ENCODE measurements at regions not wholly inside any gene's neighbourhood (a gene's known extent, or its start where the extent isn't known, plus 50 kb on each side); places are given as distances from the start of the nearest gene placed in this dataset.

DNA sequence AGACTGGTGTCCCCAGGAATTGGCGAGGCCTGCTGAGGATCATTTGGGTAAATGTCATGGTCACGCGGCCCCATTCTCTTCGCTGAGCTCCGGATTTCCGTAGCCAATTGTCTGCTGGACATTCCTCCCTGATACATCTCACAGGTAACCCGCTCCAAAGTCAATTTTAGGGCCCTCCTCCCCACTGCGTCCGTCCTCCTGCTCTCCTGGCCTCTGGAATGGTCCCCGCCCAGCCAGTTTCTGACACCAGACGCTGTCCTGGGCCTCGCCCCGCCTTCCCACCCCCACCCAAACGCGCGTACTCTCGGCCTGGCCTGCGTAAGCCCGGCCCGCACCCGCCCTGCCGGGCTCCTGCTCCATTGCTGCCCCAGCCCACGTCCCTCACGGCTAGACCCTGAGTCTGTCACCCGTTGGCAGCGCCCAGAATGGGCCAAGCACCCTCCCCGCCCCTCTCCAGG is 202.0 kb downstream of the AUH start:
- peak overlapping the region; percentile 21 to 52 for H3K9ac ChIP-seq (ENCODE audit: low read depth in 2 of 2, low read length in 2 of 2)
- no peak overlapping the region for H3K4me3 ChIP-seq
- H3K27me3 ChIP-seq = no peaks in the 10 kb centered on the region
- H3K4me1 ChIP-seq = peaks cover 6% of the 10 kb centered on the region
- no peak overlapping the region for H3K27ac ChIP-seq
- DNase-seq = peak; percentile 79
- H3K36me3 ChIP-seq = no peaks in the 10 kb centered on the region
- TF ChIP-seq, protein P1, sequence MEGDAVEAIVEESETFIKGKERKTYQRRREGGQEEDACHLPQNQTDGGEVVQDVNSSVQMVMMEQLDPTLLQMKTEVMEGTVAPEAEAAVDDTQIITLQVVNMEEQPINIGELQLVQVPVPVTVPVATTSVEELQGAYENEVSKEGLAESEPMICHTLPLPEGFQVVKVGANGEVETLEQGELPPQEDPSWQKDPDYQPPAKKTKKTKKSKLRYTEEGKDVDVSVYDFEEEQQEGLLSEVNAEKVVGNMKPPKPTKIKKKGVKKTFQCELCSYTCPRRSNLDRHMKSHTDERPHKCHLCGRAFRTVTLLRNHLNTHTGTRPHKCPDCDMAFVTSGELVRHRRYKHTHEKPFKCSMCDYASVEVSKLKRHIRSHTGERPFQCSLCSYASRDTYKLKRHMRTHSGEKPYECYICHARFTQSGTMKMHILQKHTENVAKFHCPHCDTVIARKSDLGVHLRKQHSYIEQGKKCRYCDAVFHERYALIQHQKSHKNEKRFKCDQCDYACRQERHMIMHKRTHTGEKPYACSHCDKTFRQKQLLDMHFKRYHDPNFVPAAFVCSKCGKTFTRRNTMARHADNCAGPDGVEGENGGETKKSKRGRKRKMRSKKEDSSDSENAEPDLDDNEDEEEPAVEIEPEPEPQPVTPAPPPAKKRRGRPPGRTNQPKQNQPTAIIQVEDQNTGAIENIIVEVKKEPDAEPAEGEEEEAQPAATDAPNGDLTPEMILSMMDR (IDR thresholded peaks at IDR 0.05) = no peak
- intact Hi-C loops (cut with DNase I) = no loop called here
- H3K9me3 ChIP-seq = no peaks in the 10 kb centered on the region

DNA sequence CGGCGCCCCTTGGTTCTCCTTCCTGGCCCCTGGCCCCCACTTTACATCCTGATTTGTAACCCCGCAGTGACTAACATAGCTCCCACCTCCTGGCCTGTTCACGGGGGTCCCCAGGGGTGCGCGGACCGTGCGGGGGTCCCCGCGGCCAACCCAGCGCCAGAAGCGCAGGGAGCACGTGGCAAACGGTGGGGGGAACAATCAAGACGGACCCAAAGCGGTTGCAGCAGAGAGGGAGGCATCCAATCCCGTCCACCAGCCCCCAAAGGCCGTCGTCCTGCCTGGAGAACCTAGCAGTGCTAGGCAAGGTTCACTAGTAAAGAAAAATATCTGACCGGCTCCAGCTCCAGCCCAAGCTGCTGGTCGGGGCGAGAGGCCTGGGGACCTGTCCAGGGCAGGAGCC is 201.5 kb downstream of the AUH start:
- Histone ChIP-seq H3K9ac (ENCODE audit: low read depth in 2 of 2, low read length in 2 of 2) (peak overlapping the region; percentile 31 to 52), H3K36me3 (no peaks in the 10 kb centered on the region), H3K27me3 (no peaks in the 10 kb centered on the region), H3K4me1 (peaks cover 11% of the 10 kb centered on the region), H3K9me3 (no peaks in the 10 kb centered on the region), H3K27ac (no peak overlapping the region), H3K4me3 (no peak overlapping the region)
- intact Hi-C loops (cut with DNase I) = no loop called here
- TF ChIP-seq, protein P1 (IDR thresholded peaks at IDR 0.05) = no peak
- no peak for DNase-seq

DNA sequence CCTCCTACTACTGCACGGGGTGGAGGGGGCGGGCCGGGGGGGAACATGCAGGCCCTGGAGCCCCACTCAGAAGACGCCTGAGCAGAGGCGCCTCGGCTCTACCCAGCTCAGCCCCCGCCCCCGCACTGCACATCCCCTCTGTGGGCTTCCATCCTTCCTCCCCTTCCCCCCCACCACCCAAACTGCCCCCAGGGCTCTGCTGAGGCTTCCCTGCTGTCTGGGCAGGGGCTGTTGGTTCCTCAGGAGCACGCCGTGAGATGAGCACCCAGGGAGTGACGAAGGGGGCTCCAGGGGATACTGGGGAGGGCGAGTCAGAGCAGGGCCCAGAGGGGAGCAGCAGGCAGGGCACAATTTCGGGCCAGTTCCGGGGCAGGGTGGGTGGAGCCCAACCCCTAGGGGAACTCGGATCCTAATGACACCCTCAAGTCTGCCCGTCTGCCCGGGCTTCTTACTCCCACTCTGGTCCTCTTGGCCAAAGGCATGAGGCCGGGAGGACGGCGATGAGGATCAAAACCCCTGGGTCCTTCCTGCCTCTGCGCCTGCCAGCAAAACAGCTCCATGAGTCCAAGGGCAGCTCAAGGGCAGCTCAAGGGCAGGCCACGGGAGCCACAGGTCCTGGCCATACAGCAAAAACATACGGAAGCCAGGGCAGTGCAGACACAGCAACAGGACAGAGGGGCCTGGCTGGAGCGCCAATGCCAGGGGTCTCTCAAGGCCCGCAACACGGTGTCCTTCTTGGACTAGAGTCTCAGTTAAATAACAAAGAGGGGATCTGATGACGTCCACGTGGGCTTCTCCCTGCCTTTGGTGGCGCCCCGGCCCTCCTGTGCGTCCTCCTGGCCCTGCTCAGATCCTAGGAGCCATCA is 200.9 kb downstream of the AUH start:
- DNase-seq = no peak

DNA sequence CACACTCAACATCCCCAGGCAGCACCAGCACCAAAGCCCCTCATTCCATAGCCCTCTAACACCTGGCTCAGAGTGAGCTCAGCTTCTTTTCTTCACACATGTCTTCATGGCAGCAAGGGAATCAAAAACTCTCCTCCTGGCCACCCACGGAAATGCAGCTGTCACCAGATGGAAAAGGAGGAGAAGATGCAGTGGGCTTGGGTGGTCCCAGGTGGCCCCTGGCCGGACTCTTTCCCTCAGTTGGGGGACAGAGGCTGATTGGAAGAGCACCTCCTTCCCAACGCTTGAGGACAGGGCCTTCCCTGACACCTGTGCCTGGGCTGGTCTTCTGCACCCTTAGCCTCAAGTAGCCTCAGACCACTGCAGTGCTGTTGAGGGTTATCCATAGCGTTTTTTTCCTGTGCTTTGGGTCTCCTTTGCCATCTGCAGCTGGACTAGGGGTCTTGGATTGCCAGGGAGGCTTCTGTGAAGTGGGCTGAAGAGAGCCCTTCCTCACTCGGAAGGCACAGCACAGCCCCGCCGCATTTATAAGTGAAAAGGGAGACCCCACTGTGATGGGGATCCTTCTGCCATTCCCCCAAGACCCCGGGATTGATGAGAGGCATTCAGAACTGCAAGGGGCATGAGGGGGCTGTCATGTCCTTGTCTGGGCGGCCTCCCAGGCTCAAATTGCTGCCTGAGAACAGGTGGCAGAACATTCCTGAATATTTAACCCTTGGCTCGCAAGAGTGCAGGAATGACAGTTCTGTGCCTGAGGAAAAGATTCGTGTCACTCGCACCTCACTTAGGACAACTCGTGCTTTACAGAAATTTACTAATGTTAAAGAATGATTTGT is 200.0 kb downstream of the AUH start:
- DNase-seq = no peak
- TF ChIP-seq, protein P1 (IDR thresholded peaks at IDR 0.05) = no peak
- Histone ChIP-seq H3K27me3 (no peaks in the 10 kb centered on the region), H3K9me3 (no peaks in the 10 kb centered on the region), H3K4me1 (peaks cover 15% of the 10 kb centered on the region), H3K36me3 (no peaks in the 10 kb centered on the region), H3K9ac (ENCODE audit: low read depth in 2 of 2, low read length in 2 of 2) (peak overlapping the region in 1 of 2 donors; percentile 3), H3K27ac (no peak overlapping the region), H3K4me3 (no peak overlapping the region)
- intact Hi-C loops (cut with DNase I) = no loop called here

More for the DNA sequence above, 200.9 kb downstream of the AUH start:
- Histone ChIP-seq H3K36me3 (no peaks in the 10 kb centered on the region), H3K9me3 (no peaks in the 10 kb centered on the region), H3K4me3 (no peak overlapping the region), H3K27me3 (no peaks in the 10 kb centered on the region), H3K27ac (no peak overlapping the region), H3K9ac (ENCODE audit: low read depth in 2 of 2, low read length in 2 of 2) (no peak overlapping the region), H3K4me1 (peaks cover 12% of the 10 kb centered on the region)
- TF ChIP-seq, protein P1 (IDR thresholded peaks at IDR 0.05) = no peak
- intact Hi-C loops (cut with DNase I) = no loop called here

DNA sequence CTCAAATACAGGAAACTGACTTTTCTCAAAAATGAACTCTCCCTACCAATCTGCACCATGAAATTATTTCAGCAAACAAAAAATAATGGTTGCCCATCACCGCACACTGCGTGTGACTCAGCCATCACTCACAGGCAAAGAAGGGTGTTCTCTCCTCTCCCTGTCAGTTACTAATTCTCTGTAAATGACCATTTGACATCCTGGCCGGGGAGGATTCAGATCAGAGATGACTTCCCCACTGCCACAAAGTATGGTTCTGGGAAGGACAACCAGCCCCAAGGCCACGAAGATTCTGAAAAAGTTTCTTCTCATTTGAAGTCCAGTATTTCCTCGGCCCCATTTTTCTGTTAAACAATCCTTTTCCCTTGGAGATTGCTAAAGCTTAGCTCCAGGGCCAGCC is 199.4 kb downstream of the AUH start:
- Histone ChIP-seq H3K9ac (ENCODE audit: low read depth in 2 of 2, low read length in 2 of 2) (peak overlapping the region in 1 of 2 donors; percentile 32), H3K27ac (no peak overlapping the region), H3K36me3 (no peaks in the 10 kb centered on the region), H3K4me1 (peaks cover 15% of the 10 kb centered on the region), H3K4me3 (no peak overlapping the region), H3K9me3 (no peaks in the 10 kb centered on the region), H3K27me3 (no peaks in the 10 kb centered on the region)
- DNase-seq = no peak
- TF ChIP-seq, protein P1 (IDR thresholded peaks at IDR 0.05) = no peak
- intact Hi-C loops (cut with DNase I) = no loop called here

All from colonic mucosa (tissue), 4 donors.